ENCODE measurements at regions not wholly inside any gene's neighbourhood (a gene's known extent, or its start where the extent isn't known, plus 50 kb on each side); places are given as distances from the start of the nearest gene placed in this dataset.

DNA sequence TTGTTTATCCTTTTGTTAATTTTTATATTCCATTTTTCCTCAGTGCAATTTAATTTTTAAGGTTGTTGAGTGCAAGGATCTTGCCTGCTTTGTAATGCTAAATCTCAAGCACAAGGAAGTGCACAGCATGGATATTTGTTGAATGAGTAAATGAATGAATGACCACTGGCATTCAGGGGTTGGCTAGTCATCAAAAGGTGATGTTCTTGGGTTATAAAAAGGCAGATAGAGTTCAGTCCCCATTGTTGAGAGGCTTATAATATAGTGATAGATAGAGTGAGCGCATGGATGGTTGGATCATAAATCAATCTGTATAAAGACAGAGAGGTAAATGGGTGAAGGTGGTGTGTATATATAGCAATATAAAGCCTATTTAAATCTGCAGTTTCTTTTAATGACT is 193.2 kb upstream of the KLF6 start:
- Mint-ChIP-seq H3K36me3 (ENCODE audit: insufficient read depth in 2 of 2) (peaks cover 8 to 14% of the 10 kb centered on the region in 2 donors), H3K4me3 (no peak overlapping the region), H3K27me3 (ENCODE audit: low read depth) (no peaks in the 10 kb centered on the region), H3K27ac (no peak overlapping the region), H3K4me1 (ENCODE audit: low read depth) (peaks cover 43% of the 10 kb centered on the region), H3K9me3 (peaks cover 3 to 4% of the 10 kb centered on the region in 2 donors)
- no peak for DNase-seq
- ATAC-seq (replicated peaks in 1 of 2), result no peak

- no peak overlapping the region for H3K27ac Mint-ChIP-seq
- H3K4me3 Mint-ChIP-seq, result no peak overlapping the region
- ATAC-seq (replicated peaks in 1 of 2), result no peak
- no peak for DNase-seq
- H3K4me1 Mint-ChIP-seq (ENCODE audit: low read depth), result peaks cover 47% of the 10 kb centered on the region
- no peaks in the 10 kb centered on the region for H3K27me3 Mint-ChIP-seq (ENCODE audit: low read depth)
- peaks cover 8 to 11% of the 10 kb centered on the region in 2 donors for H3K36me3 Mint-ChIP-seq (ENCODE audit: insufficient read depth in 2 of 2)
- peaks cover 3 to 4% of the 10 kb centered on the region in 2 donors for H3K9me3 Mint-ChIP-seq
Observed at GRCh38 chr10:3977761-3978160, 192.8 kb upstream of the KLF6 start.

DNA sequence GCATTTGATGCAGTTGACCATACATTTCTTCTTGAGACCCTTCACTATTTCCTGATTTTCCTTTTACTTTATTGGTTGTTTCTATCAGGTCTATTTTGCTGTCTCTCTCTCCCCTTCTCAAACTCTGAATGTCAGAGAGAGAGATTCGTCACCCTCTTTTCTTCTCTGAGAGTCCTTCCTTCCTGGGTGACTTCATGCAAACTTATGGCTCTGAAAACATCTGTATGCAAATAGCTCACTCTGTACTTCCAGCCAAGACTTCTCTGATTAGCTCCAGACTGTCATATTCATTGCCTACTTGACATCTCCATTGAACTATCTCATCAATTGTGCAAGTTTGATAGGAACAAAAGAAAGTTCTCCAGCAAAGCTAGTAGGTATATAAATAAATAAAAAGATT is 191.7 kb upstream of the KLF6 start:
- Mint-ChIP-seq H3K9me3 (peaks cover 3 to 4% of the 10 kb centered on the region in 2 donors), H3K27ac (no peak overlapping the region), H3K27me3 (ENCODE audit: low read depth) (no peaks in the 10 kb centered on the region), H3K4me1 (ENCODE audit: low read depth) (peaks cover 51% of the 10 kb centered on the region), H3K36me3 (ENCODE audit: insufficient read depth in 2 of 2) (peaks cover 6 to 11% of the 10 kb centered on the region in 2 donors), H3K4me3 (no peak overlapping the region)
- ATAC-seq (replicated peaks in 1 of 2) (peak in 1 of 2 donors; percentile 32), DNase-seq (no peak)

DNA sequence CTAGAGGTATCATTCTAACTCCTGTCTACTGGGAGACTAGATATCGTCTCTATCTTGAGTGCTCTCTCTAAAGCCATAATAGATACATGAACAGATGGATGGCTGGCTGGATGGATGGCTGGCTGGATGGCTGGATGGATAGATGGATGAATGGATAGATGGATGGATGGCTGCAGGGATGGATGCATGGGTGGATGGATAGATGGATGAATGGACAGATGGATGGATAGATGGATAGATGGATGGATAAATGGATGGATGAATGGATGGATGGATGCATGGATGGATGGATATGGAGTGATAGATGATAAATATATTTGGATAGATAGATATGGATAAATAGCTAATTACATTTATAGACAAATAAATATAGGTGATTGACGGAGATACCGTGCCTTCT is 191.2 kb upstream of the KLF6 start:
- H3K27me3 Mint-ChIP-seq (ENCODE audit: low read depth), result no peaks in the 10 kb centered on the region
- H3K27ac Mint-ChIP-seq, result no peak overlapping the region
- no peak overlapping the region for H3K4me3 Mint-ChIP-seq
- peaks cover 6 to 11% of the 10 kb centered on the region in 2 donors for H3K36me3 Mint-ChIP-seq (ENCODE audit: insufficient read depth in 2 of 2)
- peaks cover 53% of the 10 kb centered on the region for H3K4me1 Mint-ChIP-seq (ENCODE audit: low read depth)
- ATAC-seq (replicated peaks in 1 of 2), result no peak
- DNase-seq, result no peak
- H3K9me3 Mint-ChIP-seq, result peaks cover 3 to 4% of the 10 kb centered on the region in 2 donors

DNA sequence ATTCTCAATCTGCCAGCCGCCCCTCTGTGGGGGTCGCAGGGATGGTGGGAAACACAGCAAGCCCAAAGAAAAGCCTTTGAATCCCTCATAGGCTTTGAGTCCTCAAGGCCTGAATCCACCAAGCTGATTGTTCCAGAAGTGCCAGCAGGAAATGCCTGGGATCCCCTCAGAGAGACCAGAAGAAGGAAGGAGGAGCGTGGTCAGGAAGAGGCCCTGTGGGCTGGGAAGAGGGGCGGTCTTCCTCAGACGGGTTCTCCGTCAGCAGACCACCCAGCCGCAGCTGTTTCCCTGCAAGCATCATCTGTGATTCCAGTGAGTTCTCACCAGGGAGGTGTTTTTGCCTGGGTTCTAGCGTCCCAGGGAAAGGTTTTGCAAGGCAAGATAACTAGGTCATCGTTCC is 190.0 kb upstream of the KLF6 start:
- peaks cover 6 to 10% of the 10 kb centered on the region in 2 donors for H3K36me3 Mint-ChIP-seq (ENCODE audit: insufficient read depth in 2 of 2)
- ATAC-seq (replicated peaks in 1 of 2), result no peak
- no peak overlapping the region for H3K4me3 Mint-ChIP-seq
- H3K4me1 Mint-ChIP-seq (ENCODE audit: low read depth), result peaks cover 53% of the 10 kb centered on the region
- H3K9me3 Mint-ChIP-seq, result peaks cover 3 to 4% of the 10 kb centered on the region in 2 donors
- no peak overlapping the region for H3K27ac Mint-ChIP-seq
- DNase-seq, result no peak
- no peaks in the 10 kb centered on the region for H3K27me3 Mint-ChIP-seq (ENCODE audit: low read depth)

- ATAC-seq (replicated peaks in 1 of 2) (peak; percentile 93 to 95), DNase-seq (peak; percentile 44 to 62)
- H3K4me3 Mint-ChIP-seq, result peak overlapping the region; percentile 78 to 95
- H3K27me3 Mint-ChIP-seq (ENCODE audit: low read depth), result no peaks in the 10 kb centered on the region
- H3K9me3 Mint-ChIP-seq, result peaks cover 3 to 7% of the 10 kb centered on the region in 2 donors
- H3K4me1 Mint-ChIP-seq (ENCODE audit: low read depth), result peaks cover 48% of the 10 kb centered on the region
- H3K27ac Mint-ChIP-seq, result peak overlapping the region; percentile 87
- H3K36me3 Mint-ChIP-seq (ENCODE audit: insufficient read depth in 2 of 2), result peaks cover 4 to 12% of the 10 kb centered on the region in 2 donors
Observed at GRCh38 chr10:3972460-3973301, 187.7 kb upstream of the KLF6 start.

GRCh38 chr10:3971713-3972112 is 186.7 kb upstream of the KLF6 start:
- Mint-ChIP-seq H3K36me3 (ENCODE audit: insufficient read depth in 2 of 2) (peaks cover 8 to 17% of the 10 kb centered on the region in 2 donors), H3K4me3 (peak overlapping the region; percentile 7 to 95), H3K27ac (peak overlapping the region; percentile 87), H3K9me3 (peaks cover 6 to 11% of the 10 kb centered on the region in 2 donors), H3K4me1 (ENCODE audit: low read depth) (peaks cover 48% of the 10 kb centered on the region), H3K27me3 (ENCODE audit: low read depth) (no peaks in the 10 kb centered on the region)
- no peak for ATAC-seq (replicated peaks in 1 of 2)
- no peak for DNase-seq

GRCh38 chr10:3969876-3970666 is 185.1 kb upstream of the KLF6 start:
- Mint-ChIP-seq H3K36me3 (ENCODE audit: insufficient read depth in 2 of 2) (peaks cover 8 to 15% of the 10 kb centered on the region in 2 donors), H3K27ac (peak overlapping the region; percentile 89), H3K4me3 (peak overlapping the region; percentile 48 to 85), H3K4me1 (ENCODE audit: low read depth) (peaks cover 48% of the 10 kb centered on the region), H3K9me3 (peaks cover 6 to 14% of the 10 kb centered on the region in 2 donors), H3K27me3 (ENCODE audit: low read depth) (no peaks in the 10 kb centered on the region)
- DNase-seq, result peak in 1 of 2 donors; percentile 19
- peak; percentile 22 to 50 for ATAC-seq (replicated peaks in 1 of 2)

- H3K4me3 Mint-ChIP-seq, result no peak overlapping the region
- H3K27me3 Mint-ChIP-seq (ENCODE audit: low read depth), result no peaks in the 10 kb centered on the region
Observed at GRCh38 chr10:3968727-3969126, 183.7 kb upstream of the KLF6 start.

DNA sequence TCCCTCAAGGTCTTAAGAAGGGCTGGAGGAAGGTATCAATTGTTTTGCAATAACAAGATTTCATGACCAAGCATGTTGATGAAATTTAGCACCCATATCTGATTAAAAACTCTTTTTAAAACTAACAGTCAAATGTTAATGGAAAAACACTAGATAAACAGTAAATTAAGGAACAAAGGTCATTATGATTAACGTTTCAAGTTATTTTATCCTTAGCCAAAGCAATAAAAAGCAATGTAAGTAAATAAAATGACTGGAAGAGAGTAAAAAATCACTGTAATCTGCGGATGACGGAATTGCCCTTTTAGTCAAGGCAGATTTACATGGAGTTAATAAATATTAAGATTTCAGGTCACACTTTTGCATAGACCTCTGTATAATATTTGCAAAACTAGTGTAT is 179.5 kb upstream of the KLF6 start:
- no peak for DNase-seq
- peaks cover 36% of the 10 kb centered on the region for H3K4me1 Mint-ChIP-seq (ENCODE audit: low read depth)
- no peak for ATAC-seq (replicated peaks in 1 of 2)
- peaks cover 4 to 9% of the 10 kb centered on the region in 2 donors for H3K36me3 Mint-ChIP-seq (ENCODE audit: insufficient read depth in 2 of 2)
- H3K27ac Mint-ChIP-seq, result no peak overlapping the region
- H3K9me3 Mint-ChIP-seq, result peaks cover 3 to 9% of the 10 kb centered on the region in 2 donors
- no peaks in the 10 kb centered on the region for H3K27me3 Mint-ChIP-seq (ENCODE audit: low read depth)
- no peak overlapping the region for H3K4me3 Mint-ChIP-seq

More at GRCh38 chr10:3968727-3969126, 183.7 kb upstream of the KLF6 start:
- H3K27ac Mint-ChIP-seq, result no peak overlapping the region
- no peak for ATAC-seq (replicated peaks in 1 of 2)
- peaks cover 4 to 9% of the 10 kb centered on the region in 2 donors for H3K36me3 Mint-ChIP-seq (ENCODE audit: insufficient read depth in 2 of 2)
- H3K4me1 Mint-ChIP-seq (ENCODE audit: low read depth), result peaks cover 45% of the 10 kb centered on the region
- peaks cover 3 to 9% of the 10 kb centered on the region in 2 donors for H3K9me3 Mint-ChIP-seq
- DNase-seq, result no peak

- Mint-ChIP-seq H3K9me3 (peaks cover 3 to 9% of the 10 kb centered on the region in 2 donors), H3K4me3 (no peak overlapping the region), H3K36me3 (ENCODE audit: insufficient read depth in 2 of 2) (peaks cover 4 to 9% of the 10 kb centered on the region in 2 donors), H3K27ac (no peak overlapping the region), H3K4me1 (ENCODE audit: low read depth) (peaks cover 36% of the 10 kb centered on the region), H3K27me3 (ENCODE audit: low read depth) (no peaks in the 10 kb centered on the region)
- peak; percentile 18 to 67 for ATAC-seq (replicated peaks in 1 of 2)
- DNase-seq, result no peak
Observed at GRCh38 chr10:3963191-3963673, 178.2 kb upstream of the KLF6 start.

- Mint-ChIP-seq H3K9me3 (no peaks in the 10 kb centered on the region), H3K27me3 (ENCODE audit: low read depth) (no peaks in the 10 kb centered on the region), H3K4me3 (peak overlapping the region; percentile 50 to 54), H3K36me3 (ENCODE audit: insufficient read depth in 2 of 2) (no peaks in the 10 kb centered on the region), H3K4me1 (ENCODE audit: low read depth) (peaks cover 36% of the 10 kb centered on the region), H3K27ac (peak overlapping the region; percentile 64)
- DNase-seq (peak; percentile 36 to 59), ATAC-seq (replicated peaks in 1 of 2) (peak; percentile 94 to 96)
Observed at GRCh38 chr10:3961082-3961481, 176.1 kb upstream of the KLF6 start.

DNA sequence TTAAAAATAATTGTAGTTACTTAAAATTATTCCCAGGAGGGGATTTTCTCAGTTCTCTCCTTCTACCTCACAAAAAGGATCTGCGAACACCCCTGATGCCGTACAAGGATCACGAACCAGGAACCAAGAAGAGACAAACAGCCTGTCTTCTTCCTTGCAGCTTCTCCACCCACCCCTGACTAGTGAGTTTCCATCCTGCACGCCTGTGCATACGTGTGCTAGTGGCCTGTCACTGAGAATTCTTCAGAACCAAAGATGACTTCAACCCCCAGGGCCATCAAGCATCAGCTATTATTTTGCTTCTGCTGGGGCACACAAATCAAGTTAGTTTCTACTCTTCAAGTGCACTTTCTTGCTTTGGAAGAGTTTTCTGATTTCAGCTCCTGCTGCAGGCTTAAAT is 175.5 kb upstream of the KLF6 start:
- no peak for DNase-seq
- no peak for ATAC-seq (replicated peaks in 1 of 2)
- Mint-ChIP-seq H3K9me3 (no peaks in the 10 kb centered on the region), H3K27me3 (ENCODE audit: low read depth) (no peaks in the 10 kb centered on the region), H3K4me1 (ENCODE audit: low read depth) (peaks cover 36% of the 10 kb centered on the region), H3K36me3 (ENCODE audit: insufficient read depth in 2 of 2) (no peaks in the 10 kb centered on the region), H3K4me3 (peak overlapping the region in 1 of 2 donors; percentile 50), H3K27ac (peak overlapping the region; percentile 22)
